Activated naive CD4-positive, alpha-beta T cell treated with anti-CD3 and anti-CD28 coated beads, Interleukin-2, amount 50 U/mL, for 72 hours (primary cell): ENCODE measurements at regions not wholly inside any gene's neighbourhood (a gene's known extent, or its start where the extent isn't known, plus 50 kb on each side); places are given as distances from the start of the nearest gene placed in this dataset.
"Not testable (repeated sequence)": the region's sequence is repeated elsewhere in the genome, so short reads cannot be mapped to it uniquely, and the experiment has no call there.

Experiments used
- ATAC-seq, 2 donors: fragments of 150-1000 bp; cut with Tn5 transposase; 2 replicates each; pipeline ENCODE4 v1.10.0; 2021; ENCODE audit warnings: mild to moderate bottlenecking in 2 of 2, moderate library complexity in 2 of 2
- DNase-seq, 2 donors: peaks; one replicate each; pipeline ENCODE4 v3.0.0; 2021 to 2022; ENCODE audit warnings: low spot score in 2 of 2
- H3K27ac Mint-ChIP-seq, 2 donors: one replicate each; pipeline ENCODE4 v1.8.0; 2022; ENCODE audit warnings: mild to moderate bottlenecking in 2 of 2, mixed read lengths in 2 of 2
- H3K36me3 Mint-ChIP-seq, 2 donors: one replicate each; pipeline ENCODE4 v1.8.0; 2022; ENCODE audit warnings: mixed read lengths in 2 of 2
- H3K9me3 Mint-ChIP-seq, 2 donors: one replicate each; pipeline ENCODE4 v1.8.0; 2022; ENCODE audit warnings: mixed read lengths in 2 of 2

DNA sequence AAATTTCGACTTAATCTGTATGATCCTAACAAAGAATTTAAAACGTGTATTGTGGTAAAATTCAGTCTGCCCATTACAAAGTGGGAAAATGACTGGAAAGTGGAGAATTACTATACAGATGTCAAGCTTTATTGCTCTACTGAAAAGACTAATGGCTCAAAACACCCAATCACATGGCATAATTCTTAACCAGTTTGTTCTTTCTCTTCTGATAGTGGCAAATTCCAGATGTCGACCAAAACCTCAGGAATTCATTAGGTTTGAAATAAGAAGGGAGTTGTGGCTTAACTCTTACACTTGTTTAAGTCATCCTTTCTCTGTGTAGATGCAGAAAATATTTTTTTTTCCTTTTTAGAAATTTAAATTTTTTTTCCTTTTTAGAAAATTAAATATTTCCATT is 1254.9 kb upstream of the LRRN3 start:
- ATAC-seq: no peak
- DNase-seq: no peak
- H3K9me3 Mint-ChIP-seq: no peaks in the 10 kb centered on the region
- no peak overlapping the region for H3K27ac Mint-ChIP-seq
- no peaks in the 10 kb centered on the region for H3K36me3 Mint-ChIP-seq

DNA sequence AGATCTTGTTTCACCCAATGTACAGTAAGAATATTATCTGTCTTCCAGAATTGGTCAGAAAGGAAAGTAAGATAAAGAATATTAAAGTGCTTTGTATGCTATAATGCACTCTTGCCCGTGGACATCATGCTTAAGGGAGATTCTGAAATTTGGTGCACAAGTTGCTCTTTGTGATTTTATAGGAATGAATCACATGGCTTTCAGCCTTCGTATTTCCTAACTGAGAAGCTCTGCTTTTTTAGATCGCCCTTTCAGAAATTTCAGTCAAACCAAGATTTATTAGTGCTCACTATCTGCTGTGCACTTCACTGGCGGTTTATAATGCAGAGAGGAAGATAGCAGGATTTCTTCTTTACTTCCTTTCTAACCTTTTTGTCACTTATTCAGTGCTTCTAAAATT is 1248.5 kb upstream of the LRRN3 start:
- Mint-ChIP-seq H3K27ac (no peak overlapping the region), H3K9me3 (no peaks in the 10 kb centered on the region), H3K36me3 (no peaks in the 10 kb centered on the region)
- DNase-seq (no peak), ATAC-seq (no peak)

DNA sequence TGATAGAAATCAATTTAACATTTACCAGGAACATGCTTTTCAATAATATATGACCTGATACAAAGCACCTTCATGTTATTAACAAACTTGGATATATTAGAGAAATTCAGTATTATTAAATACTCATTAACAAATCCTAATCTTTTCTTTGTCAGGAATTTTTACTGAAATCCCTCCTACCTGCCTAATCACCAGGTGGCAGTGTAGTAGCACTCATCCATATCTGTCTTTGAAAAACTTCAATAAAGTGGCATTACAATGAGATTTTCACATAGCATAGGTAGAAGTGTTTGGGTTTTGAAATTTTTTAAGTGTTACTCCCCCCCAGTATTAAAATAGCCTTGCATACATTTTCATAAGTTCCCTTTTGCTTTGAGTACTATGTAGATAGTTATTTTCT is 1246.6 kb upstream of the LRRN3 start:
- Mint-ChIP-seq H3K36me3 (no peaks in the 10 kb centered on the region), H3K9me3 (no peaks in the 10 kb centered on the region), H3K27ac (no peak overlapping the region)
- no peak for DNase-seq
- no peak for ATAC-seq

DNA sequence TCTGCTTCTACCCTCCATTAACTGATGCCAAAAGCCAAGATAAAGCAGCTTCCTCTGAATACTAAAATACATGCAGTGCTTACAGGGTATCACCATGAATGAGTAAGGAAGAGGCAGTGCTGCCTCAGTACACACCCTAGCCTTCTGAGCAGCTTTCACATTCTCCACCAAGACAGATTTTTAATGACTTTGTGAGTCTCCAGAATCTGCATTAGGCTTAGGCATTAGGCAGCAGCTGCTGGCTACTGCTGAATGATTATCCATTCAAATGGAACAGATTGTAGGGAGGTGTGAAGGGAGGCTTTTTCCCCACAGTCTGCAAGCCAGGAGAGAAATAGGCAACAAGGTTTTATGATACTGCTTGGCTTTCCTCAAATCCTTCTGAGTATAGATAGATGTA is 1226.7 kb upstream of the LRRN3 start:
- DNase-seq (no peak), ATAC-seq (no peak)
- no peaks in the 10 kb centered on the region for H3K9me3 Mint-ChIP-seq
- H3K36me3 Mint-ChIP-seq: peaks cover 0 to 5% of the 10 kb centered on the region in 2 donors
- no peak overlapping the region for H3K27ac Mint-ChIP-seq

DNA sequence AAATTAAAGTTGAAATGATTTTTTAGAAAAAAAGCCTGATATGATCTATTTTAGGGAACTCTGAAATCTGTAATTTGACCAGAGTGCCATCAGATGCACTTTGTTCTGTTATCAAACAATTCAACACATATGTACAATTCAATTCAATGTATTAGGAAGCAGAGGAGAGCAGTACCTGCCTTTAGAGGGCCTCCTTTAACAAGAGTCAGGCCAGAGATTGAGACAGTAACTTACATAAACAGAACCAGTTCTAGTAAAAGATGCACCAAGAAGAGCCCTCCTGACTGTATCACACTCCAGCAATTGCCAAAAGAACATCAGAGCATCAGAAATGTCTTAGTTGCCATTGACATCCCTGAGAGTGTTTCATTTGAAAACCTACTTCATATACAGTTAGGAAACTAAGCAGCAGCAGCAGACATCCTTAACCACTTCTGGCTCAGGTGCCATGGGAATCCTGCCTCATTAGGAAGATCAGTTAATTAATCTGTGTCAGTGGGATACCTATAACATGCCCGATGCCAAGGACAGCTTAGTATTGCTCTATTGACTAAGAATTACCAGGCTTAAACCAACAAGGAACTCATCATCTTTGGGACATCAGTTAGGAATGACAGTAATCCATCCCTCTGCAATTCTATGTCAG is 1222.6 kb upstream of the LRRN3 start:
- Mint-ChIP-seq H3K36me3 (no peaks in the 10 kb centered on the region), H3K27ac (no peak overlapping the region), H3K9me3 (no peaks in the 10 kb centered on the region)
- ATAC-seq (no peak), DNase-seq (no peak)

DNA sequence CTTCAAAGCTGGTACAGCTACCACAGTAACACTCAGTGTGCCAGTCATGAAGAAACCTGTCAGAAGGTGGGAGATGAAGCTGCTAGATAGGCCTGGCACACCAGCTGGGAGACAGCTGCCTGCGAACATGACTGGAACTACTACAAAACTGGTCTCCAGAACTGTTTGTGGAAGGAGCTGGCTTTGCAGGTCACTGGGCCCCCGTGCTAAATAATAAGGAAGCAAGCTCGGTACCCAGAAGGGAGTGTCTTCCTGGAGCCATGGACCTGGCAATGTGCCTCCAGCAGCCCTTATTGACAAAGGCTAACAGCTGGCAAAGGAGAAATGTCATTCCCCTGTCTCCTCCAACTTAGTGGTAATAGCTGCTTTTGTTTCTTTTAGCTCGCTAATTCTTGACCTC is 1217.6 kb upstream of the LRRN3 start:
- Mint-ChIP-seq H3K9me3 (no peaks in the 10 kb centered on the region), H3K27ac (no peak overlapping the region), H3K36me3 (no peaks in the 10 kb centered on the region)
- no peak for ATAC-seq
- DNase-seq: no peak

DNA sequence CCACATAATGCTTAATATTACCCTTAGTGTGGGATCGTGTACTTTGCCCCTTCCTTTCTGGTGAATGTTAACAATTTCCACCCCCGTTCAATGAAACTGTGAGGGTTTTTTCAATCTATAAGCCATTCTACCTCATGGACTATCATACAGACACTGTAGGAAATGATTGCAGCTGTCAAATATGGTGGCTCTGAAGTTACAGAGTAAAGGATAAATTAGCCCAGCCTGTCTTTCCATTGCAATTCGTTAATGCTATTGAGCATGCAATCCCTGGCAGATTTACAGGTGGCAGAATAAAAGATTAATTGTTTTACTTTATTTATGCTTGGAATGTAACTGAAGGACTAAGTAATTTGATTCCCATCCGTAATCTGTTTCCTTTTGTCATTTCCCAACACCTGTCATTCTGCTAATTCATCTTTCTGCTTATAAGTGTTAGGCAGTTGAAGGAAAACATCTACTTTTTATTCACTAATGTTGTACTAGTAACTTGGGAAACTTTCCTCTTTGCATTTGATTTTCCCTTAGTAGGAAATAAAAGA is 1211.6 kb upstream of the LRRN3 start:
- Mint-ChIP-seq H3K36me3 (no peaks in the 10 kb centered on the region), H3K9me3 (no peaks in the 10 kb centered on the region), H3K27ac (no peak overlapping the region)
- DNase-seq (no peak), ATAC-seq (no peak)

DNA sequence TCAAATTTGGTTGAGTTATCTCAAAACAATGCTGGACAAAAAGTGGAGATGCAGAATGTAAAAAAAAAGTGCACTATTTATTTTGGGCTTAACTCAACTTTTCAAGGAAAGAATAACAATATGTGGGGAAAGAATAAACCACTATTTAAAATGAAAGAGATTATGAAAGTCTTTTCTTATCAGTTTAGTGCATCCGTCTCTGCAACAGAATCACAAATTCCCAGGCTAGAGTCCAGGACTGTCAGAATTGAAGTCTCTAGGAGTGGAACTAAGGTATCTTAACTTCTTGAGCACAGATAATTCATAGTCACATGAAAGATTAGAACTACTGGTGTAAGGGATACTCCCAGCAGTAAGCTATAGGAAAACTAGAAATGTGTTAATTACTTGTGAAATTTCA is 1200.3 kb upstream of the LRRN3 start:
- Mint-ChIP-seq H3K9me3 (peaks cover 0 to 5% of the 10 kb centered on the region in 2 donors), H3K36me3 (no peaks in the 10 kb centered on the region), H3K27ac (no peak overlapping the region)
- ATAC-seq: no peak
- DNase-seq: no peak

DNA sequence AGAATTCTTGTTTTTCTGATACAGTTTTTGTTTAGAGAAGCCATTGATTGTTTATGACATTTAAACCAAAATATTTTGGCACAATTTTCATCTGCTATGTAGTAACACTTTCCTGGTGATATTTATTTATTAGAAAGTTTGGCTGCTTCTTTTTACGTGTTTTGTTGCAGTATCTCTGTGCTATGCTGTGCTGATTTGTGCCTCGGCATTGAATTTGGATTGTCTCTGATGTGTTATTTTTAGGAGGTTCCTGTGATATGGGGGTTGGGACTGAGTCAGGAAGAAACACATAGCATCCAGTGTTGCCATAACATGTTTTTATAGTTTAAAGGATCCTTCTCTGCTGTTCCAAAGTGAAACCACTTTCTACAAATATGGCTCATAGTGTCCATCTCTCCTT is 1197.7 kb upstream of the LRRN3 start:
- DNase-seq (no peak), ATAC-seq (no peak)
- Mint-ChIP-seq H3K27ac (no peak overlapping the region), H3K9me3 (peaks cover 0 to 5% of the 10 kb centered on the region in 2 donors), H3K36me3 (no peaks in the 10 kb centered on the region)

DNA sequence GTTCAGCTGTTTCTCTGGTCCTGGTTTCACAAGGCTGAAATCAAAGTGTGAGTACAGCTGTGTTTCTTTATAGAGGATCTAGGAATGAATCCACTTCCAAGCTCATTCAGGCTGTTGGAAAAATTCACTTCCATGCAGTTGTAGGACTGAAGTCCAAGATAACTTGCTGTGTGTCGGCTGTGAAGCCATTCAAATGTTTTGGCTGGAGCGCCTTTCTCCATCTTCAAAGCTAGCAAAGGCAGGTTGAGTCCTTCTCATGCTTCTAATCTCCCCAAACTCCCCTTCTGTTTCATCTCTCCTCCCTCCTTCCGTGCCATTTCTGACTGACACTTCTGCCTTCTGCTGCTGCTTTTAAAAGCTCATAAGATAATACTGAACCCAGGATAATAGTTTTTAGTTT is 1195.4 kb upstream of the LRRN3 start:
- Mint-ChIP-seq H3K9me3 (no peaks in the 10 kb centered on the region), H3K36me3 (no peaks in the 10 kb centered on the region), H3K27ac (no peak overlapping the region)
- DNase-seq: no peak
- ATAC-seq: no peak

DNA sequence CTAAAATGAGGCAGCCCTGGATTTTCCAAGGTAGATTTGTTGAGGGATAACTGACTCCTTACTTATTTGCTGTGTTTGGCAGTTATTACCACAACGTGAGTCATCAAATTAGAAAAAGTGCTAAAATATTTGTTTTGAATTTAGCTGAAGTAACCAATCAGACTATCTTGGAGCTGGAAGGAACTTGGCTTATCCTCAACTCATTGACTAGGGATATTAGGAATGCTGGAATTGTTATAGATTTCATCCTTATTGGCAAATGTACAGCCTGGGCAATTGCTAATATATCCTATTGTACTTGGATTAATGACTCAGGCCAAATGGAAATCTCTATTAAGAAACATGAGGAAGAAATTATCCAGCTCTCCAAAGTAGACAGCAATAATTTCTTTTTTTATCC is 1189.0 kb upstream of the LRRN3 start:
- Mint-ChIP-seq H3K27ac (no peak overlapping the region), H3K36me3 (no peaks in the 10 kb centered on the region), H3K9me3 (no peaks in the 10 kb centered on the region)
- DNase-seq: no peak
- ATAC-seq: no peak

DNA sequence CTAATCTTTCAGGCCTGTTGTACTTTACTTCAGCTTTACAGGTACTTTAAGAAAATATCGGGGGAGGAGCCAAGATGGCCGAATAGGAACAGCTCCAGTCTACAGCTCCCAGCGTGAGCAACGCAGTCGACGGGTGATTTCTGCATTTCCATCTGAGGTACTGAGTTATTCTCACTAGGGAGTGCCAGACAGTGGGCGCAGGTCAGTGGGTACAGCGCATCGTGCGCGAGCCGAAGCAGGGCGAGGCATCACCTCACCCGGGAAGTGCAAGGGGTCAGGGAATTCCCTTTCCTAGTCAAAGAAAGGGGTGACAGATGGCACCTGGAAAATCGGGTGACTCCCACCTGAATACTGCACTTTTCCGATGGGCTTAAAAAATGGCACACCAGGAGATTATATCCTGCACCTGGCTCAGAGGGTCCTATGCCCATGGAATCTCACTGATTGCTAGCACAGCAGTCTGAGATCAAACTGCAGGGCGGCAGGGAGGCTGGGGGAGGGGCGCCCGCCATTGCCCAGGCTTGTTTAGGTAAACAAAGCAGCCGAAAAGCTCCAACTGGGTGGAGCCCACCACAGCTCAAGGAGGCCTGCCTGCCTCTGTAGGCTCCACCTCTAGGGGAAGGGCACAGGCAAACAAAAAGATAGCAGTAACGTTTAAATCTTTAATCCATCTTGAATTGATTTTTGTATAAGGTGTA is 1185.4 kb upstream of the LRRN3 start:
- not testable (repeated sequence) for H3K36me3 Mint-ChIP-seq, H3K9me3 Mint-ChIP-seq, DNase-seq, H3K27ac Mint-ChIP-seq, ATAC-seq

DNA sequence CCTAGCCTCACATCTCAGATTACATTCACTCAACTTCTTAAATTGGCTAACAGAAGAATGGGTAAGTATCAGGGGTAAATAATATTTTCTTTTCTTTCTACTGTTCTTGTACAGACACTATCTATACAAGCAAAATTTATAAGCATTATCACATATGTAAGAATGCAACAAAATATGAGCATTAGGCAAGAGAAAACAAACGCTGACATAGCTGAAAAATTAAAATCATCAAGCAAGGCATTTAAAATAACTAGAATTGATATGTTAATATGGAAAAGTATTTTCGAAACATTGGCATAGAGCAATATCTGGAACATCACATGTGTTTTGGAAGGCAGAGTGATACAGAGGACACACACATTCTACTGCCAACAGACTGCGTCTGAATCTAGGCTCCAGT is 1175.3 kb upstream of the LRRN3 start:
- H3K9me3 Mint-ChIP-seq: peaks cover 0 to 7% of the 10 kb centered on the region in 2 donors
- DNase-seq: no peak
- H3K36me3 Mint-ChIP-seq: no peaks in the 10 kb centered on the region
- no peak overlapping the region for H3K27ac Mint-ChIP-seq
- ATAC-seq: no peak

DNA sequence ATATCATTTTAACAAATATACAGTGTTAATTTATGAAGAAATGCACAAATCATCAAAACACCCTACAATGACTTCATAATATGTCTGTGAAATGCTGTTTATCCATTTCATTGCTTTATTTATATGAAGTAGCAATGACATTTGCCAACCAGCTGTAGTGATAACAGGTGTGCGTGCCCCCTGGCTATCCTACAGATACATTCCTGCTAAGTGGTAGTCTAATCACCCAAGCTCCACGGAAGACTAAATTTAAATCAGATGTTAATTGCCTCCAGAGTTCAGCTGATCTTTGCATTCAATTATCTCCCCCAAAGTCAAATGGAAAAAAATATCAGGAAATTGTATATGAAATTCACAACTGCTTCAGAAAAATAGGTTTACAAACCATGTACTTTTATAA is 1164.2 kb upstream of the LRRN3 start:
- ATAC-seq (no peak), DNase-seq (no peak)
- H3K9me3 Mint-ChIP-seq: peaks cover 12 to 22% of the 10 kb centered on the region in 2 donors
- H3K36me3 Mint-ChIP-seq: peaks cover 0 to 16% of the 10 kb centered on the region in 2 donors
- no peak overlapping the region for H3K27ac Mint-ChIP-seq

DNA sequence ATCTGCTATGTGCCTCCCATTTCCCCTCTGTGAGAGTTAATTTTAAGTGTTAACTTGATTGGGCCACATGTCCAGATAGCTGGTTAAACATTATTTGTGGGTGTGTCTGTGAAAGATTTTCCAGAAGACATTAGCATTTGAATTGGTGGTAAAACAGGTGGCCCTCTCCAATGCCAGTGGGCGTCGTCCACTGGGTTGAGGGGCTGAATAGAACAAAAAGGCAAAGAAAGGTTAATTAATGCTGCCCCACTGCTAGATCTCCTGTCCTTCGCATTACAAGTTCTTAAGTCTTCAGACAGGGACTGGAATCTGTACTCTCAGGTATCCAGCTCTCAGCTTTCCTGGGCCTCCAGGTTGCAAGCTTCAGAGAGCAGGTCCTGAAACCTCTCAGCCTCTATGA is 1160.9 kb upstream of the LRRN3 start:
- DNase-seq (no peak), ATAC-seq (no peak)
- H3K36me3 Mint-ChIP-seq: peaks cover 0 to 3% of the 10 kb centered on the region in 2 donors
- H3K27ac Mint-ChIP-seq: no peak overlapping the region
- H3K9me3 Mint-ChIP-seq: peaks cover 4 to 5% of the 10 kb centered on the region in 2 donors

DNA sequence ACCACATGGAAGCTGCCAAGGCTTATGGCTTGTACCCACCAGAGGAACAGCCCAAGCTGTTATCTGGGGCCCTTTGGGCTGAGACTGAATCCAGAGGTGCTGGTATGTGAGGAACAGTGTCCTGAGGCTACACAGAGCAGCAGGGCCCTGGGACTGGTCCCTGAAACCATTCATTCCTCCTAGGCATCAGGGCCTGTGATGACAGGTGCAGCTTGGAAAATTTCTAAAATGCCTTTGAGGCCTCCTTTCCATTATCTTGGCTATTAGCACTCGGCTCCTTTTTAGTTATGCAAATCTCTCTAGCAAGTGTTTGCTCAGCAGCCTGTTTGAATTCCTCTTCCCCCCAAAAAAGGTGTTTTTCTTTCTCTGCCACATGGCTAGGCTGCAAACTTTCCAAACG is 1151.7 kb upstream of the LRRN3 start:
- DNase-seq (no peak), ATAC-seq (no peak)
- no peaks in the 10 kb centered on the region for H3K36me3 Mint-ChIP-seq
- H3K27ac Mint-ChIP-seq: no peak overlapping the region
- H3K9me3 Mint-ChIP-seq: peaks cover 5 to 8% of the 10 kb centered on the region in 2 donors

DNA sequence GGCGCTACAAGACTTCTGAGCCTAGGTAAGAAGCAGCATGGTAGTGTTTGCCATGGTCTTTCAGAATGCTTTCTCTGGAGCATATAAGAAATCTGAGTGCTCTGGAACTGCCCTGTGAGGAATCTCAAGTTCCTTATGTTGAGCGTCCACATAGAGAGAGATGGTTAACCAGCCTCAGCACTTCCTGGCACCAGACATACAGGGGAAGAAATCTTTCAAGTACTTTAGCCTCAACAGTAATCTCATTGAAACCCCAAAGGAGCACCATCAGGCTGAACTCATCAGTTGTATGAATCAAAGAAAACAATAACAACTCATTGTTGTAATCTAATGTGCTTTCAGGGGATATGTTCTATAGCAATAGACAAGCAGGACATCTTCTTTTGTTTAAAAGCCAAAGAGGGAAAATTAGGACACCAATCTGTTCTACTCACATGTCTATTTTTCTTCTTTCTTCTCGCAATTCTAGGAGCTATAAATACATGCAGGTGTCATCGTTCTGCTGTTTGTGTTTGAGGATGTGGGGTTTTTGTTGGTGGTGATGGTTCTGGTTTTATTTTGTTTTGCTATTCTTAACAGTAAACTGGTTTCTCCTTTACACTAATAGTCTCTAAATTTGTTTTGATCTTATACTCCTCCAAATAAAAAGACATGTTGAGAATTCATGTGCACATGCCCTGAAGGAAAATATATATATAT is 1145.0 kb upstream of the LRRN3 start:
- ATAC-seq: no peak
- no peaks in the 10 kb centered on the region for H3K36me3 Mint-ChIP-seq
- DNase-seq: no peak
- peaks cover 2 to 3% of the 10 kb centered on the region in 2 donors for H3K9me3 Mint-ChIP-seq
- no peak overlapping the region for H3K27ac Mint-ChIP-seq
